Stimulated activated naive CD8-positive, alpha-beta T cell treated with anti-CD3 and anti-CD28 coated beads, Interleukin-15, Interleukin-2, amounts not matched to agents 100 ng/mL and 50 ng/mL, for 24 hours (primary cell): ENCODE measurements at regions not wholly inside any gene's neighbourhood (a gene's known extent, or its start where the extent isn't known, plus 50 kb on each side); places are given as distances from the start of the nearest gene placed in this dataset.
"Not testable (repeated sequence)": the region's sequence is repeated elsewhere in the genome, so short reads cannot be mapped to it uniquely, and the experiment has no call there.

ENCODE experiments used
- H3K27ac Mint-ChIP-seq: one replicate; pipeline ENCODE4 v1.8.0; 2021; ENCODE audit warnings: mild to moderate bottlenecking, mixed read lengths
- H3K27me3 Mint-ChIP-seq: one replicate; pipeline ENCODE4 v1.8.0; 2021; ENCODE audit warnings: mixed read lengths
- H3K36me3 Mint-ChIP-seq: one replicate; pipeline ENCODE4 v1.8.0; 2021; ENCODE audit warnings: low read depth, mixed read lengths
- H3K4me1 Mint-ChIP-seq: one replicate; pipeline ENCODE4 v1.8.0; 2021; ENCODE audit warnings: low read depth, mixed read lengths
- H3K4me3 Mint-ChIP-seq: one replicate; pipeline ENCODE4 v1.8.0; 2021; ENCODE audit warnings: mild to moderate bottlenecking, mixed read lengths
- H3K9me3 Mint-ChIP-seq: one replicate; pipeline ENCODE4 v1.8.0; 2021; ENCODE audit warnings: mixed read lengths

DNA sequence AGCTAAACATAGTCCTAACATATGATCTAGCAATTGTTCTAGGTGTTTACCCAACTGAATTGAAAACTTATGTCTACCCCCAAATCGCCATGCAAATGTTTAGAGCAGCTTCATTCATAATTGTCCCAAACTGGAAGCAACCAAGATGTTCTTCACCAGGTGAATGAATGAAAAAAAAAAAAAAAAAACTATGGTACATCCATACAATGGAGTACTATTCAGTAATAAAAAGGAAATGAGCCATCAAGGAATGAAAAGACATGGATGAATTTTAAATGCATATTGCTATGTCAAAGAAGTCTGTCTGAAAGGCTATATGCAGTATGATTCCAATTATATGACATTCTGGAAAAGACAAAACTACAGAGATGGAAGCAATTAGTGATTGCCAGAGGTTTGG, 98.6 kb upstream of the ITPRID2 start:
- Mint-ChIP-seq H3K9me3 (peaks cover 11% of the 10 kb centered on the region), H3K36me3 (no peaks in the 10 kb centered on the region), H3K4me1 (peaks cover 25% of the 10 kb centered on the region), H3K27ac (no peak overlapping the region), H3K4me3 (no peak overlapping the region), H3K27me3 (no peaks in the 10 kb centered on the region)

DNA sequence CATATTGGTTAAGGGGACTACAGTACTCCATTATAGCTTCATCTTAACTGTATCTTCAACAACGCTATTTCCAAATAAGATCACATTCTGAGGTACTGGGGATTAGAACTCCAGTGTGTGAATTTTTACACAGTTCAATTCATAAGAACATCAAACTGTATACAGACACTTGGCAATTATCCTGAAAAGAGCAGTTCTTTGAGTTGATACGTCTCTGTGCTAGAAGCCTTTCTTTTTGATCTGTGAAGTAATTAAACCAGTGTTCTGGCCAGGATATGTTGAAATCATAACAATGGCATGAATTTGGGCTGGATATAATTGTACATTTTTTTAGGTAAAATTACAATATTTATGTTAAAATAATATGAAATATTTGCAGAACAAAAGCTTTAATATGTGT, 93.5 kb upstream of the ITPRID2 start:
- Mint-ChIP-seq H3K27ac (no peak overlapping the region), H3K9me3 (peaks cover 6% of the 10 kb centered on the region), H3K36me3 (no peaks in the 10 kb centered on the region), H3K4me1 (no peaks in the 10 kb centered on the region), H3K4me3 (no peak overlapping the region), H3K27me3 (peaks cover 6% of the 10 kb centered on the region)

DNA sequence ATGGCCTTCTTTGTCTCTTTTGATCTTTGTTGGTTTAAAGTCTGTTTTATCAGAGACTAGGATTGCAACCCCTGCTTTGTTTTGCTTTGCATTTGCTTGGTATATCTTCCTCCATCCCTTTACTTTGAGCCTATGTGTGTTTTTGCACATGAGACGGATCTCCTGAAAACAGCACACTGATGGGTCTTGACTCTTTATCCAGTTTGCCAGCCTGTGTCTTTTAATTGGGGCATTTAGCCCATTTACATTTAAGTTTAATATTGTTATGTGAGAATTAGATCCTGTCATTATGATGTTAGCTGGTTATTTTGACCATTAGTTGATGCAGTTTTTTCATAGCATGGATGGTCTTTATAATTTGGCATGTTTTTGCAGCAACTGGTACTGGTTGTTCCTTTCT, 89.2 kb upstream of the ITPRID2 start:
- H3K4me3 Mint-ChIP-seq, H3K9me3 Mint-ChIP-seq, H3K36me3 Mint-ChIP-seq, H3K27me3 Mint-ChIP-seq, H3K4me1 Mint-ChIP-seq, H3K27ac Mint-ChIP-seq: not testable (repeated sequence)

DNA sequence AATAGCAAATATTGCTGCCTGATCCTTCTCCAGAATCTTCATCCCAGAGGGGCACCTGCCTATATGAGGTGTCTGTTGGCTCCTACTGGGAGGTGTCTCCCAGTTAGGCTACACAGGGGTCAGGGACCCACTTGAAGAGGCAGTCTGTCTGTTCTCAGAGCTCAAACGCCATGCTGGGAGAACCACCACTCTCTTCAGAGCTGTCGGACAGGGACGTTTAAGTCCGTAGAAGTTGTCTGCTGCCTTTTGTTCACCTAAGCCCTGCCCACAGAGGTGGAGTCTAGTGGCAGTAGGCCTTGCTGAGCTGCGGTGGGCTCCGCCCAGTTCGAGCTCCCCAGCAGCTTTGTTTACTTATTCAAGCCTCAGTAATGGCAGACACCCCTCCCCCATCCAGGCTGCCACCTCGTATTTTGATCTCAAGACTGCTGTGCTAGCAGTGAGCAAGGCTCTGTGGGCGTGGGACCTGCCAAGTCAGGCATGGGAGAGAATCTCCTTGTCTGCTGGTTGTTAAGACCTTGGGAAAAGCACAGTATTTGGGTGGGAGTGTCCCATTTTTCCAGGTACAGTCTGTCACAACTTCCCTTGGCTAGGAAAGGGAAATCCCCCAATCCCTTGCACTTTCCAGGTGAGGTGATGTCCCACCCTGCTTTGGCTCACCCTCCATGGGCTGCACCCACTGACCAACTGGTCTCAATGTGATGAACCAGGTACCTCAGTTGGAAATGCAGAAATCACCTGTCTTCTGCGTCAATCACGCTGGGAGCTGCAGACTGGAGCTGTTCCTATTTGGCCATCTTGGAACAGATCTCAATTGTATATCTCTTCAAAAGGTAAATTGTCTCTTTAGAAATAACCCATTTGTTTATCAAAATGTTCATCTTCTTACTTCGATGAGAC, 87.4 kb upstream of the ITPRID2 start:
- not testable (repeated sequence) for H3K9me3 Mint-ChIP-seq, H3K27ac Mint-ChIP-seq, H3K4me3 Mint-ChIP-seq, H3K36me3 Mint-ChIP-seq, H3K27me3 Mint-ChIP-seq, H3K4me1 Mint-ChIP-seq

DNA sequence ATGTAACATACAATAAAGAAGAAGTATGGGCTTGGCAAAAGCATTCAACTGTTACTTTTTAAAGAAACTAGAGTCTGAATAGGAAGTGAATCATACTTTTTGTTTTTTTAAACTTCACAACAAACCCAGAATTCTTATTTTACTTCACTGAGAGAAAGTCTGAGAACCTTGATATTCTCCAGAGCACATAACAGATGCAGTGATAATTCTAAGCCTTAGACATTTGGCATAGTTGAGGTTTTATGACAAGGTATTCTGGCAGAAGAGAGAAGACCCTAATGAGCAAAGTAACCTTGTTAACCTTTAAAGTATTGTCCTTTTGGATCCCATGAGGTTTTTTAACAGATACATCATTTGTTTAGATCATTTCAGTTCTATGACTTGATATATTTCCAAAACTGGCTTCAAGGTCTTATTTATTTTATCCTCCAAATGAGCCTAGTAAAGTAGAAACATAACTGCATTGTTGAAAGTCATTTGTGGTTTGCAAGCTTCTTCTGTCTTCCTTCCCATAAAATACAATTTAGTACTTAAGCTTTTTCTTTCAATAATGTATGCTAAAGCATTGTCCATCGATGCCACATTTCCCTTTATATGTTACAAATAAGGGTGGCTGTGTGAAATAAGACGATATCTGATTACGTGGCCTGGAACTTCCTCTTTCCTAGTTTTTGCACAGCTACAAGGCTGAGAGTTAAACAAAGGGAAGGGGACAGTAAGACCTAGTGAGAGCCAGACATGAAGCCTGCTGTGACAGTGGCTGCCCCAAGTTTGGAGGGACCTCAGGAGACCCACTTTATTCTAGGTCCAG, 86.1 kb upstream of the ITPRID2 start:
- Mint-ChIP-seq H3K9me3 (peaks cover 6% of the 10 kb centered on the region), H3K4me3 (no peak overlapping the region), H3K4me1 (peaks cover 9% of the 10 kb centered on the region), H3K27me3 (peaks cover 13% of the 10 kb centered on the region), H3K27ac (no peak overlapping the region), H3K36me3 (no peaks in the 10 kb centered on the region)

DNA sequence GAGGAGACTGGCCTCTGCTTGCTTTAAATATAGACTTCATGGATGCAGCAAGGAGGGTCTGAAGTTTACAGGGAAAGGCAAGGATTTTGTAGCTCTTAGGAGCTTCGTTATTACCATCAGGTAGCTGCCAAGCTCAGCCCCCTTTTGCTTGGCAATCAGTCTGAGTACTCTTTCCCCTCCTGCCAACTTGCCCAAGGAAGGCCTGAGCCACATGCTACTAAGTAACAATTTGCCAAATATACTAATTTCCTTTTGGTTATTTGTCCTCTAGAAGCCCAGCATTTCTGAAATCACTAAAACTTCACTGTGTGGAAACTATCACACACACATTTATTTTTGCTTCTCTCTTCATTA, 85.5 kb upstream of the ITPRID2 start:
- Mint-ChIP-seq H3K27ac (no peak overlapping the region), H3K4me3 (no peak overlapping the region), H3K27me3 (peaks cover 13% of the 10 kb centered on the region), H3K36me3 (no peaks in the 10 kb centered on the region), H3K4me1 (peaks cover 14% of the 10 kb centered on the region), H3K9me3 (peaks cover 6% of the 10 kb centered on the region)

DNA sequence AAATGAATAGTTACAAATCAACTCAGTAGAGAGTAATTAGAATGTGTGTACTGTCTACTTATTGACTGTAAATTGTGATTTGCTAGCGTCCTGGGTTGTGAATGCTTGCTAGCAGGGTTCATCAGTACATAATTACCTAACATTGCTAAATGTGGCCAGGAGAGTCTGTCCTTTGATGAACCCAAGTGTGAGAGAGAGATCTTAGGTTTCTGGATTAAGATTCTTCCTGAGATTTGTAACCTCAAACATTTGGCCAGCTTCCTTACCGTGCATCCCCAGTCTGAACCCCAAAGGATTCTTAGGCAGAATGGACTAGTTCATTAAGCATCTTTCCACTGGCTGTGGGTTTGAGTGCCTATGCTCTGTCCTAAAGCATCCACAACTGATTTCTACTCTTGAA, 84.0 kb upstream of the ITPRID2 start:
- no peak overlapping the region for H3K27ac Mint-ChIP-seq
- no peak overlapping the region for H3K4me3 Mint-ChIP-seq
- peaks cover 6% of the 10 kb centered on the region for H3K9me3 Mint-ChIP-seq
- H3K36me3 Mint-ChIP-seq, result no peaks in the 10 kb centered on the region
- H3K27me3 Mint-ChIP-seq, result peaks cover 12% of the 10 kb centered on the region
- H3K4me1 Mint-ChIP-seq, result peaks cover 18% of the 10 kb centered on the region

DNA sequence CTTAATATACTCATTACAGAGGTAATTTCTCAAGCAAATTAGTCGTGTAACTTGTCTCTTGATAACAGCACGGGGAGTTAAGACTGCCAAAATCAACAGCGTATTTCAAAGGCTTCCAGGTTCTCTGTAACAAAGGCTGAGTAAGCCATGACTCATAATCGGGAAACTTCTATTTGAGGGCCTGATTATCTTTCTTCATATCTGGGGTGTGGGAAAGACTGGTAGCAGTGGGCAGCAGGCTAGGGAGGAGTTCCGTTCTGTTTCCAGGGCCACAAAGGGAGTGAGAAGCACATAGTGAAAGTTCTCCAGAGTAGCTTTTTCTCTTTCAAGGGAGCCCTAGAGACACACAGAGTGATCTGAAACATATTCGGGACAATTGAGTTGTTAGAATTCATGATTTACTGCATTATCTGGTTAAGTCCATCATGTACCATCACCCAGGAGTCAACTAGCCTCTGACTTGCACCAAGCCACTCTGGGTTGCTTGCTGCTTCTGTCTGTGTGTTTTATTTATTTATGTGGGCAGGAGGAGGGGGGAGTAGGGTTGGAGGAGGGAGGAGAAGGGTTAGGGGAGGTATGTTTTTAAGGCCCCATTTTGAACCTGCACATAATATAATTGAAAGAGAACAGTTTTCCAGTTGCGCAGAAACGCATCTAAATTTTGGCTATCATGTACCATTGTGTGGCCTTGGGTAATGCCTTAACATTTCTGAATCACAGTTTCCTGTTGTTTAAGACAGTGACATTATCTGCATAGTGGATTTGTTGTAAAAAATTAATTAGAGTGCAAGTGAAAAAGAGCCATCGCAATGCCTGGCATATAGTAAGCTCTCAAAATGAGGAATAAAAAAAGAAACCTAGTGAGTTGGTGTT, 80.5 kb upstream of the ITPRID2 start:
- H3K27ac Mint-ChIP-seq, result no peak overlapping the region
- peaks cover 14% of the 10 kb centered on the region for H3K4me1 Mint-ChIP-seq
- no peak overlapping the region for H3K4me3 Mint-ChIP-seq
- H3K9me3 Mint-ChIP-seq, result no peaks in the 10 kb centered on the region
- H3K27me3 Mint-ChIP-seq, result peaks cover 5% of the 10 kb centered on the region
- H3K36me3 Mint-ChIP-seq, result no peaks in the 10 kb centered on the region

DNA sequence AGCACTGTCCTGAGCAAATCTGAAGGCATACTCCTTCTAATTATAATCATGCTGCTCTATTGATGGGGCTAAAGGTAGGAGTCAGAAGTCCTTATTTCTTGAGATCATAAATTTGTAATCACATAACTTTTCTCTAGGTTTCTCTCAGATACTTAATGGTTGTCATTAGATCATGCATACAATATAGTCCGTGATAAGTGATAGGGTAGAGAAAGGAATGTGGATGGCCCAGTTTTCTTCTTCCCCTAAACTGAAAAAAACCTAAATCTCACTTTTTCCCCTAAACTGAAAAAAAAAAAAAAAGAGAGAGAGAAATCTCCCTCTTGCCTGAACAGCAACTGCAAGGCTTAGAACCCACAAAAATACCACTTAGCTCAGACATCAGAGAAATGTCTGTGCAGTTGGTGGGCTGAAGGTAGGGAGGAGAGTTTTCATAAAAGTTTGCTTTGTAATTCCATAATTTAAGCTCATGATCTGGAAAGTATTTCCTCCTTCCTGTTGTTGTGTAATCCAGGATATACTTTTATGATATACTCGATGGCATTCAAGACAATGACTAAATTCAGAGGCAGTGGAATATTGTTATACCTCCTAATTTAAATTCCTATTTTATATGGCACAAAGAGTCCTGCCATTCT, 79.3 kb upstream of the ITPRID2 start:
- Mint-ChIP-seq H3K9me3 (no peaks in the 10 kb centered on the region), H3K27me3 (peaks cover 8% of the 10 kb centered on the region), H3K4me3 (no peak overlapping the region), H3K4me1 (peaks cover 14% of the 10 kb centered on the region), H3K27ac (no peak overlapping the region), H3K36me3 (no peaks in the 10 kb centered on the region)

DNA sequence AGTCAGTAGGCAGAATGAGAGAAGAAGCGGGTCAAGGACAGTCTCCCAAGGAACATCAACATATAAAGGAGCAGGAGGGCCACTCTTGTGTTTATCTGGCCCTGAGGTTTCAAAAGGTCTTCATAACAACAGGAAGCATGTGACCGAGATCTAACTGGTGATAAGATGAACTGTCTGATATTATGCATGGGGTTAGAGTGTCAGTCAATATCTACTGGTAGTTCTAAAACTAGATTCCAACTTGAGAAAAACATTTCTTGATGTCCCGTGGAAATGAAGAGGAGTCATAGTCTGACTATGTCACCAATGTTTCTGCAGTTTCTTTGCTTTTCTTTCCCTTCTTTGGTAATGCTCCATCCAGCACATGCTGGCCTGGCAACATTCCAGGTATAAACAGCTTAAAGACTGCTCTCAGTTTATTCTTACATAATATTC, 77.5 kb upstream of the ITPRID2 start:
- Mint-ChIP-seq H3K27ac (no peak overlapping the region), H3K27me3 (peaks cover 10% of the 10 kb centered on the region)

DNA sequence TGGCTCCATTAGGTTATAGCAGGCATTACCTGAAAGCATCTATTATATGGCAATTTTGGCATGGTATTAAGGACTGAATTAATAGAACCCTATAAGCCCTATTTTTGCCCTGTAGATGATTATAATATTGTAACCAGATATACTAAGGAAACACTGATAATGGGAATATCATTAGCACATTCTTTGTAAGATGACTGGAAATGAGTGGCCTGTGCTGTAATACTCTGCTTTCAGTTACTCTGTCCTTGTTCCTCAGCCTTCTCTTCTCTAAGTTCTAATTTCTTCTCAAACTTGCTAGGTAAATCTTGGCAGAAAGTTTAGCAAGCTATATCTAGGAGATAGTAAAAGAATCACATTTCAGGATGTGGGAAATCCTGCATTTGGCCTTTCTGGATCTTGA, 74.0 kb upstream of the ITPRID2 start:
- Mint-ChIP-seq H3K27ac (no peak overlapping the region), H3K4me1 (peaks cover 5% of the 10 kb centered on the region), H3K4me3 (no peak overlapping the region), H3K27me3 (peaks cover 7% of the 10 kb centered on the region), H3K9me3 (no peaks in the 10 kb centered on the region), H3K36me3 (no peaks in the 10 kb centered on the region)

More for the DNA sequence above, 77.5 kb upstream of the ITPRID2 start:
- Mint-ChIP-seq H3K4me1 (peaks cover 14% of the 10 kb centered on the region), H3K36me3 (no peaks in the 10 kb centered on the region), H3K9me3 (no peaks in the 10 kb centered on the region), H3K4me3 (no peak overlapping the region)

DNA sequence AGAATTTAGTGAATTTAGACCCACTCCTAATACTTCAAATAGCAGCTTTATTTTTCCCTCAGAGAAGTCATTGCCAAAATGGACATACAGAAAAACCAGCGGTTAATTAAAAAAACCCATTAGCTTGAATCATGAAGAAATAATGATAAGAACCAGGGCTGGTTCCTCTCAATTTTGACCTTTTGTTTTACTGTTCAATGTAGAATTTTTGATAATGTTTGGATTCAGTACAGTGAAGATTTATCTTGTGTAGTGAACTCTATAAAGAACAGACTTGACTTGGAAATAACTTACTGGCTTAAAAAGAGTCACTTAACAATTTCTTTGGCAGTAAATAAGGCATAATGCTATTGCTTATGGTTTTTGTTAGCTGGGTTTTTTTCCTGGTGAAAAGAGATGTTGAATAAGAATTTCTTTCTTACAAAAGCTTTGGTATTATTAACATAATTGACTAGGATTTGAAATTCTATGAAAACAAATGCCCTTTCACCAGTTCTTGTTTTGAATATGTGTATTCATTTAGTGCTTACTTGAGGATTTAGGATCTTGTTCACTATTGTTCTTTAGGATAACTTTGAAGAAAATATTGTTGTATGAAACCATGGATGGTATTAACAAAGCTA, 73.4 kb upstream of the ITPRID2 start:
- no peak overlapping the region for H3K4me3 Mint-ChIP-seq
- peaks cover 5% of the 10 kb centered on the region for H3K4me1 Mint-ChIP-seq
- no peak overlapping the region for H3K27ac Mint-ChIP-seq
- no peaks in the 10 kb centered on the region for H3K9me3 Mint-ChIP-seq
- H3K36me3 Mint-ChIP-seq, result no peaks in the 10 kb centered on the region
- peaks cover 7% of the 10 kb centered on the region for H3K27me3 Mint-ChIP-seq

DNA sequence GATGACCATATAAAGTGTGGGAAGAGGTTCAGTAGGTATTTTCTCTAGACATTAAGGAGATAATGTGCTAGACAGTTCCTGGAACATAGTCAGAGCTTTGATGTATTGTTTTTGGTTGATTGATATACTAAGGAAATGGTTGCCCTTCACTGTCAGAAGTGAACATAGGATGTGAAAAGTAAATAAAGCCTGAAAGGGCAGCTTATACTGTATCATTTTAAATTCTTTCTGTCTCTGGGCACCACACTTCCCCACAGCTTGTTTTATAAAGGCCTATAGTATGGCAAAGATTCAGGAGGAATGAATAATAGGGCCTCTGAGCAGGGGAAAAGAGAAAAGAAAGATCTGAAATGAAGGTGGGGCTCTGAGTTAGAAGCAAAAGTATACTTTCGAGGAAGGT, 72.7 kb upstream of the ITPRID2 start:
- peaks cover 7% of the 10 kb centered on the region for H3K27me3 Mint-ChIP-seq
- H3K4me3 Mint-ChIP-seq, result no peak overlapping the region
- no peaks in the 10 kb centered on the region for H3K9me3 Mint-ChIP-seq
- no peaks in the 10 kb centered on the region for H3K36me3 Mint-ChIP-seq
- no peak overlapping the region for H3K27ac Mint-ChIP-seq
- H3K4me1 Mint-ChIP-seq, result peaks cover 2% of the 10 kb centered on the region

DNA sequence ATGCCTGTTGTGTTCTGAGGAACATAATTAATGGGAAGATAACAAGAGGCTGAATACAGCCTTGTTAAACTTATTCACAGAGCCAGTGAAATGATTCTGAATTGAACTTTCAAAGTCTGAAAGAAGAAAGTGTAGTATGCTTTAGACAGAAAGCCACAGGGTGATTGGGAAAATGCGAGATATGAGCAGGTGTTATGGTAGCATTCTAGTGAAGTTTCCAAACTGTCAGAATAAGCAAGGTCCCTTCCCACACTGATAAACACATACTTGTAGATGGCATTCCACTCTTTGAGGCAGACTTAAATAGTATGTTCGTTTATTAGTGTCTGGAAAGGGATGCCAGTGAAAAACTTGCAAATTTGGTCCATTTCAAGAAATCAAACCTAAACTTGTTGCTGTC, 70.5 kb upstream of the ITPRID2 start:
- H3K4me3 Mint-ChIP-seq, result no peak overlapping the region
- H3K9me3 Mint-ChIP-seq, result no peaks in the 10 kb centered on the region
- peaks cover 7% of the 10 kb centered on the region for H3K27me3 Mint-ChIP-seq
- H3K36me3 Mint-ChIP-seq, result no peaks in the 10 kb centered on the region
- H3K27ac Mint-ChIP-seq, result no peak overlapping the region
- H3K4me1 Mint-ChIP-seq, result no peaks in the 10 kb centered on the region
